Suprapubic skin (tissue), 4 donors: ENCODE measurements at regions not wholly inside any gene's neighbourhood (a gene's known extent, or its start where the extent isn't known, plus 50 kb on each side); places are given as distances from the start of the nearest gene placed in this dataset.

ENCODE experiments used
- DNase-seq, 2 donors: peaks; one replicate each; pipeline ENCODE4 v3.0.0-alpha.2; 2019; ENCODE audit warnings: low spot score in 2 of 2
- H3K27ac ChIP-seq: fragments of 200-600 bp; sonication (generic); one replicate; pipeline ENCODE4 v1.5.1; 2019
- H3K27me3 ChIP-seq: fragments of 200-600 bp; sonication (generic); one replicate; pipeline ENCODE4 v1.5.1; 2019
- H3K36me3 ChIP-seq: fragments of 200-600 bp; sonication (generic); one replicate; pipeline ENCODE4 v1.5.1; 2019
- H3K4me1 ChIP-seq: fragments of 200-600 bp; sonication (generic); one replicate; pipeline ENCODE4 v1.5.1; 2019
- H3K4me3 ChIP-seq: fragments of 200-600 bp; sonication (generic); one replicate; pipeline ENCODE4 v1.5.1; 2019; ENCODE audit warnings: mild to moderate bottlenecking
- H3K9me3 ChIP-seq: fragments of 200-600 bp; sonication (generic); one replicate; pipeline ENCODE4 v1.5.1; 2019
- EP300 ChIP-seq: sonication (generic); formaldehyde crosslinking; IDR thresholded peaks from one replicate; pipeline ENCODE4 v1.6.1; 2017; ENCODE audit warnings: antibody characterized with exemption
- POLR2A ChIP-seq, 2 donors: fragments of 450-650 bp; IDR thresholded peaks; one replicate each; pipeline ENCODE4 v1.6.1; 2017; ENCODE audit warnings: antibody characterized with exemption in 2 of 2, mild to moderate bottlenecking in 2 of 2, moderate library complexity in 2 of 2
- POLR2AphosphoS5 ChIP-seq, 3 donors: sonication (generic); formaldehyde crosslinking; IDR thresholded peaks; one replicate each; pipeline ENCODE4 v1.6.1; 2017; ENCODE audit warnings: antibody characterized with exemption in 3 of 3
- WGBS: methylation state at CpG from one replicate; pipeline ENCODE4 v1.1.5; 2018; 5-methylcytosine and 5-hydroxymethylcytosine counted together
- TF ChIP-seq, protein P1 (sequence below), 2 donors: fragments of 200-600 bp in 1 of 2; fragments of 450-650 bp in 1 of 2; sonication (generic) in 1 of 2; IDR thresholded peaks; one replicate each; pipeline ENCODE4 v1.5.1; 2016 to 2019; ENCODE audit warnings: antibody characterized with exemption in 2 of 2, mild to moderate bottlenecking in 1 of 2, moderate library complexity in 1 of 2

DNA sequence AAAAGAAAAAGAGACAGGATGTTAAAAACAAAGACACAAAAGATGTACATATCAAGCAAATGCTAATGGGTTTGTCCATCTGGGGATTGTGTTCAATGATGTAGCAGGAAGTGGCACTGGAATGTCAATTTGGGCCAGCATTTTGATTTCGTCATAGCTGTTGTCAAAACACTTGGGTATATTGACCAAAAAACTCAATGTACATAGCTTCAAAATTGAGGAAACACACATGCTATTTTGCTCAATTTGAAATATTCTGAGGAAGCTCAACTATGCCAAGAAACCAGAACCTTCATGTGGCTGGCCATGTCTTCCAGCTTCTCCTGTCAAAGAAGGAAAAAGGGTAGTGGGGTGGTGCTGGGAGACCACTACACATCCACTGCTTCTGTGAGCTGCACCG, 212.7 kb upstream of the GHITM start:
- H3K9me3 ChIP-seq: no peaks in the 10 kb centered on the region
- no peaks in the 10 kb centered on the region for H3K36me3 ChIP-seq
- TF ChIP-seq, protein P1, sequence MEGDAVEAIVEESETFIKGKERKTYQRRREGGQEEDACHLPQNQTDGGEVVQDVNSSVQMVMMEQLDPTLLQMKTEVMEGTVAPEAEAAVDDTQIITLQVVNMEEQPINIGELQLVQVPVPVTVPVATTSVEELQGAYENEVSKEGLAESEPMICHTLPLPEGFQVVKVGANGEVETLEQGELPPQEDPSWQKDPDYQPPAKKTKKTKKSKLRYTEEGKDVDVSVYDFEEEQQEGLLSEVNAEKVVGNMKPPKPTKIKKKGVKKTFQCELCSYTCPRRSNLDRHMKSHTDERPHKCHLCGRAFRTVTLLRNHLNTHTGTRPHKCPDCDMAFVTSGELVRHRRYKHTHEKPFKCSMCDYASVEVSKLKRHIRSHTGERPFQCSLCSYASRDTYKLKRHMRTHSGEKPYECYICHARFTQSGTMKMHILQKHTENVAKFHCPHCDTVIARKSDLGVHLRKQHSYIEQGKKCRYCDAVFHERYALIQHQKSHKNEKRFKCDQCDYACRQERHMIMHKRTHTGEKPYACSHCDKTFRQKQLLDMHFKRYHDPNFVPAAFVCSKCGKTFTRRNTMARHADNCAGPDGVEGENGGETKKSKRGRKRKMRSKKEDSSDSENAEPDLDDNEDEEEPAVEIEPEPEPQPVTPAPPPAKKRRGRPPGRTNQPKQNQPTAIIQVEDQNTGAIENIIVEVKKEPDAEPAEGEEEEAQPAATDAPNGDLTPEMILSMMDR (IDR thresholded peaks at IDR 0.05): no peak
- no peak for TF ChIP-seq POLR2AphosphoS5 (IDR thresholded peaks at IDR 0.05)
- no peak for TF ChIP-seq POLR2A (IDR thresholded peaks at IDR 0.05)
- no peak for TF ChIP-seq EP300
- DNase-seq: no peak
- no peaks in the 10 kb centered on the region for H3K4me1 ChIP-seq
- no peak overlapping the region for H3K4me3 ChIP-seq
- H3K27ac ChIP-seq: no peak overlapping the region
- peaks cover 7% of the 10 kb centered on the region for H3K27me3 ChIP-seq
- WGBS: 69% methylated on average over 2 of the region's 2 CpGs

DNA sequence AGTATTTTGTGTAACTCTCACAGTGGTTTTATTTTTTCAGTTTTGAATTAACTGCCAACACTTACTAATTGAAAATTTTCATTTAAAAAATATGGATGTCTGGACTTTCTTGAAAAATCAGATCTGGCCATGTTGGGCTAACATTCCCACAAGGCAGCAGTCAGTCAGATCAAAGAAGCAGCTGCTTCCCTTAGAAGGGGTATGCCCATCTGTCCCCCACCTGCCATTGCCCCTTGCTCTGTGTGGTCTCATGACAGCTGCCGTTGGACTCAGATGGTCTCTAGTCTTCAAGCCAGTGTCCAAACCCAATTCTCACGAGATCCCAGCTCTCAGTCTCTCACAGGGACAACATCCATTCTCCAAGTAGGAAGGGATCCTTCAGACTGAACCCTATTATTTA, 212.1 kb upstream of the GHITM start:
- TF ChIP-seq POLR2A (IDR thresholded peaks at IDR 0.05): no peak
- TF ChIP-seq POLR2AphosphoS5 (IDR thresholded peaks at IDR 0.05): no peak
- TF ChIP-seq EP300: no peak
- TF ChIP-seq, protein P1 (IDR thresholded peaks at IDR 0.05): no peak
- Histone ChIP-seq H3K9me3 (no peaks in the 10 kb centered on the region), H3K4me1 (no peaks in the 10 kb centered on the region), H3K4me3 (no peak overlapping the region), H3K36me3 (no peaks in the 10 kb centered on the region), H3K27ac (no peak overlapping the region), H3K27me3 (peaks cover 7% of the 10 kb centered on the region)
- DNase-seq: no peak
- 67% methylated on average over 2 of the region's 2 CpGs for WGBS

DNA sequence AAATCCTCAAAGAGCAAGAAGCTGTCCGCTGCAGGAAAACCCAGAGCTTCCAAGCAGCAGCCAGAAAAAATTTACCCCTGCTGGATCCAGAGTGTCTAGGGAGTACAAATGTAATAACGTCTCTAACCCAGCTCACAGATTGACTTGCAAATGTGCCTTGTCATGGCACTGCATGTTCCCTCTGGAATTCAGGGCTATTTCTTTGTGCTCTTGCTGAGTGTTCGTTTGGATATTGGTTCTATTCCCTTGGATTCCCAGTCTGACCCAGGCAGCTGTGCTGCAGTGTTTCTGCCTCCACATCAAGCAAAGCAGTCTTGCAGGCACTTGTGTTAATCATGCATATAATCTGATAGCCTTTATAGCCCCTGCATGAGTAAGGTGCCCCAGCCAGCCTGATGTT, 209.9 kb upstream of the GHITM start:
- WGBS: 58% methylated on average over 3 of the region's 3 CpGs
- no peak overlapping the region for H3K27ac ChIP-seq

DNA sequence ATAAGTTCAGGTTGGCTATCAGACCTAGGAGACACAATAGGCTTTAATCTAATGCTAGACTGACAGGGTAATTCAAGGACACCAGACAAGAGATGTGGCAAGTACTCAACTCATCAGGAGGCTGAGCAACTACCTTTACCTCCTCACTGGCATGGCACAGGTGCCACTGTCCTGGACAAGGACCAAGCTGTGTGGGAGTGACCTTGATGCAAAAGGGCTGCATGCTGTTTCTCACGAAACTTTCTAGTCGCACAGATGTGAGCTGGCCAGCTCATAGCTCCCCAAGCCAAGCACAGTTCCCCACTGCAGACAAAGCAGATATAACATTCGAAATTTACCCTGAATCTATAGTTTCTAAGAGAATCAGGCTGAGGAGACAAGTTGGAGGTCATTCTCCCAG, 207.6 kb upstream of the GHITM start:
- Histone ChIP-seq H3K36me3 (no peaks in the 10 kb centered on the region), H3K27me3 (no peaks in the 10 kb centered on the region), H3K27ac (no peak overlapping the region), H3K4me3 (no peak overlapping the region), H3K9me3 (no peaks in the 10 kb centered on the region), H3K4me1 (no peaks in the 10 kb centered on the region)
- DNase-seq: no peak
- TF ChIP-seq, protein P1 (IDR thresholded peaks at IDR 0.05): no peak
- TF ChIP-seq POLR2AphosphoS5 (IDR thresholded peaks at IDR 0.05) (no peak), EP300 (no peak), POLR2A (IDR thresholded peaks at IDR 0.05) (no peak)
- 87% methylated on average over 3 of the region's 3 CpGs for WGBS

More for the DNA sequence above, 209.9 kb upstream of the GHITM start:
- Histone ChIP-seq H3K36me3 (no peaks in the 10 kb centered on the region), H3K27me3 (peaks cover 7% of the 10 kb centered on the region), H3K4me3 (no peak overlapping the region), H3K4me1 (no peaks in the 10 kb centered on the region), H3K9me3 (no peaks in the 10 kb centered on the region)
- no peak for DNase-seq
- TF ChIP-seq POLR2A (IDR thresholded peaks at IDR 0.05) (no peak), POLR2AphosphoS5 (IDR thresholded peaks at IDR 0.05) (no peak), EP300 (no peak)
- TF ChIP-seq, protein P1 (IDR thresholded peaks at IDR 0.05): no peak

DNA sequence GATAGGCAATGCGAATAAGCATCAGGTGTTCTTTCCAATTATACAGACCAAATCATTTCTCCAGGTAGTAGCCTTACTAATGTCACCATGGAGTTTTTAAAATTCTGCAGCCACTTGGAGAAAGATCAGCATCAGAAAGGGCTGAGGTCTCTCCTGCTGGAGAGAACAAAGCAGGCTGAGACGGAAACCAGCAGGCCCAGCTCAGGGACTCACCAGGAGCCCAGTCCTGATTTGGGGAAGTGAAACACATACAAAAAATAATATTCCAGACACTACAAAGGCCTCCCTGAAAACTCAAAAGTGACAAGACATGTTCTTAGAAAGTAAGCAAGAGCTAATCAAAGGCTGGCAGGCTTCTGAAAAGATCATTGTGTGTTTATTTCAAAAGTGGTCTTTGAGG, 207.1 kb upstream of the GHITM start:
- Histone ChIP-seq H3K4me3 (no peak overlapping the region), H3K36me3 (no peaks in the 10 kb centered on the region), H3K9me3 (no peaks in the 10 kb centered on the region), H3K4me1 (no peaks in the 10 kb centered on the region), H3K27ac (no peak overlapping the region), H3K27me3 (no peaks in the 10 kb centered on the region)
- 96% methylated on average over 2 of the region's 2 CpGs for WGBS
- DNase-seq: no peak
- TF ChIP-seq, protein P1 (IDR thresholded peaks at IDR 0.05): no peak
- TF ChIP-seq EP300: no peak
- TF ChIP-seq POLR2A (IDR thresholded peaks at IDR 0.05): no peak
- TF ChIP-seq POLR2AphosphoS5 (IDR thresholded peaks at IDR 0.05): no peak
